ENCODE measurements at regions not wholly inside any gene's neighbourhood (a gene's known extent, or its start where the extent isn't known, plus 50 kb on each side); places are given as distances from the start of the nearest gene placed in this dataset.

GRCh38 chr5:155746367-155747038 lies 580.5 kb upstream of the SGCD start:
- TF ChIP-seq MAX (CRISPR knock-in tag; IDR thresholded peaks at IDR 0.05) (no peak), JUN (CRISPR knock-in tag; IDR thresholded peaks at IDR 0.05) (no peak), PREB (CRISPR knock-in tag; IDR thresholded peaks at IDR 0.05; ENCODE audit: borderline replicate concordance) (no peak), CTCF (IDR thresholded peaks at IDR 0.05) (no peak), USF1 (CRISPR knock-in tag; IDR thresholded peaks at IDR 0.05) (no peak), MYBL2 (CRISPR knock-in tag; IDR thresholded peaks at IDR 0.05) (no peak), CREB1 (CRISPR knock-in tag; IDR thresholded peaks at IDR 0.05) (no peak), MLX (CRISPR knock-in tag; IDR thresholded peaks at IDR 0.05) (no peak), NFYB (CRISPR knock-in tag; conservative IDR thresholded peaks at IDR 0.05; ENCODE audit: low read depth) (no peak), TEAD4 (CRISPR knock-in tag; IDR thresholded peaks at IDR 0.05) (no peak), ZNF317 (CRISPR knock-in tag; IDR thresholded peaks at IDR 0.05; ENCODE audit: borderline replicate concordance, low read depth) (no peak), GRHL2 (CRISPR knock-in tag; IDR thresholded peaks at IDR 0.05; ENCODE audit: insufficient replicate concordance, severe bottlenecking) (no peak), ZNF121 (CRISPR knock-in tag; IDR thresholded peaks at IDR 0.05) (no peak), FOXP1 (CRISPR knock-in tag; IDR thresholded peaks at IDR 0.05; ENCODE audit: borderline replicate concordance) (no peak)
